GM21360 (cell line): ENCODE measurements at regions not wholly inside any gene's neighbourhood (a gene's known extent, or its start where the extent isn't known, plus 50 kb on each side); places are given as distances from the start of the nearest gene placed in this dataset.
"Not testable (repeated sequence)": the region's sequence is repeated elsewhere in the genome, so short reads cannot be mapped to it uniquely, and the experiment has no call there.

Experiments used
- ATAC-seq: cut with Tn5 transposase; IDR thresholded peaks from one replicate; pipeline ENCODE4 v1.9.1; 2021; ENCODE audit warnings: mild to moderate bottlenecking, moderate library complexity; ENCODE audit not compliant: unreplicated experiment

GRCh38 chr20:22529150-22530019, 55.0 kb downstream of the FOXA2 start:
- no peak for ATAC-seq

- no peak for ATAC-seq
Measured at GRCh38 chr20:22526512-22527012, 57.8 kb downstream of the FOXA2 start.

GRCh38 chr20:22525821-22526220, 58.6 kb downstream of the FOXA2 start:
- ATAC-seq: no peak

- no peak for ATAC-seq
Measured at GRCh38 chr20:22525069-22525820, 59.1 kb downstream of the FOXA2 start.

GRCh38 chr20:22524393-22525015, 59.9 kb downstream of the FOXA2 start:
- ATAC-seq: no peak

- ATAC-seq: no peak
Measured at GRCh38 chr20:22523499-22524392, 60.6 kb downstream of the FOXA2 start.

GRCh38 chr20:22523128-22523498, 61.3 kb downstream of the FOXA2 start:
- no peak for ATAC-seq

GRCh38 chr20:22522701-22523100, 61.7 kb downstream of the FOXA2 start:
- ATAC-seq: no peak

- ATAC-seq: not testable (repeated sequence)
Measured at GRCh38 chr20:22521940-22522339, 62.4 kb downstream of the FOXA2 start.

- ATAC-seq: no peak
Measured at GRCh38 chr20:22520381-22520780, 64.0 kb downstream of the FOXA2 start.

GRCh38 chr20:22515264-22515663, 69.1 kb downstream of the FOXA2 start:
- no peak for ATAC-seq

GRCh38 chr20:22513574-22513973, 70.8 kb downstream of the FOXA2 start:
- ATAC-seq: no peak

GRCh38 chr20:22512911-22513489, 71.4 kb downstream of the FOXA2 start:
- ATAC-seq: no peak

GRCh38 chr20:22511943-22512910, 72.1 kb downstream of the FOXA2 start:
- no peak for ATAC-seq

GRCh38 chr20:22509843-22510147, 74.6 kb downstream of the FOXA2 start:
- no peak for ATAC-seq

GRCh38 chr20:22509090-22509842, 75.1 kb downstream of the FOXA2 start:
- no peak for ATAC-seq

GRCh38 chr20:22508426-22508825, 75.9 kb downstream of the FOXA2 start:
- ATAC-seq: no peak

GRCh38 chr20:22507240-22507961, 77.0 kb downstream of the FOXA2 start:
- no peak for ATAC-seq
